Loucy (cell line): ENCODE measurements at regions not wholly inside any gene's neighbourhood (a gene's known extent, or its start where the extent isn't known, plus 50 kb on each side); places are given as distances from the start of the nearest gene placed in this dataset.

Source experiments
- EZH2phosphoT487 ChIP-seq: fragments of 200-600 bp; IDR thresholded peaks from 2 replicates; pipeline ENCODE4 v1.6.1; 2018; ENCODE audit warnings: antibody characterized with exemption, mild to moderate bottlenecking, moderate library complexity, borderline replicate concordance
- TF ChIP-seq, protein P1 (sequence below): fragments of 200-600 bp; sonication (generic); conservative IDR thresholded peaks from 2 replicates; pipeline ENCODE4 v1.5.1; 2014; ENCODE audit warnings: mild to moderate bottlenecking, antibody characterized with exemption, low read length

DNA sequence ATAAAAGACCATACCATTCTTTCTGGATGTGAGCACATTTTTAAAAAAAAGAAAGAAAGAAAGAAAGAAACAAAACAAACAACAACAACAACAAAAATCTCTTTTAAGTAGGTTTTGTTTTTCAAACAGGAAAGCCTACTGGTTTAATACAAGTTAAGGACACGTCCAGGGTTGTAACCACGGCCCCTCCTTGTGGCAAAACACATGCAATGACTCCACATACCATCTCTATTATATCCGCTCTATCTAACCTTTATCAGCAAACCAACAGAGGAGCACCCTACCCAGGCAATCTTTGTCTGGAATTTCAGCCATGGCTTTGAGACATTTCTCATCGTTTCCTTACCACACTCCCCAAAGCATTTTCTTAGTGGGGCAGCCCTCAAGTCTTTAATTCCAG is 360.5 kb upstream of the TMPO start:
- TF ChIP-seq, protein P1, sequence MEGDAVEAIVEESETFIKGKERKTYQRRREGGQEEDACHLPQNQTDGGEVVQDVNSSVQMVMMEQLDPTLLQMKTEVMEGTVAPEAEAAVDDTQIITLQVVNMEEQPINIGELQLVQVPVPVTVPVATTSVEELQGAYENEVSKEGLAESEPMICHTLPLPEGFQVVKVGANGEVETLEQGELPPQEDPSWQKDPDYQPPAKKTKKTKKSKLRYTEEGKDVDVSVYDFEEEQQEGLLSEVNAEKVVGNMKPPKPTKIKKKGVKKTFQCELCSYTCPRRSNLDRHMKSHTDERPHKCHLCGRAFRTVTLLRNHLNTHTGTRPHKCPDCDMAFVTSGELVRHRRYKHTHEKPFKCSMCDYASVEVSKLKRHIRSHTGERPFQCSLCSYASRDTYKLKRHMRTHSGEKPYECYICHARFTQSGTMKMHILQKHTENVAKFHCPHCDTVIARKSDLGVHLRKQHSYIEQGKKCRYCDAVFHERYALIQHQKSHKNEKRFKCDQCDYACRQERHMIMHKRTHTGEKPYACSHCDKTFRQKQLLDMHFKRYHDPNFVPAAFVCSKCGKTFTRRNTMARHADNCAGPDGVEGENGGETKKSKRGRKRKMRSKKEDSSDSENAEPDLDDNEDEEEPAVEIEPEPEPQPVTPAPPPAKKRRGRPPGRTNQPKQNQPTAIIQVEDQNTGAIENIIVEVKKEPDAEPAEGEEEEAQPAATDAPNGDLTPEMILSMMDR = peak; percentile 73
- TF ChIP-seq EZH2phosphoT487 = no peak
